ENCODE measurements at regions not wholly inside any gene's neighbourhood (a gene's known extent, or its start where the extent isn't known, plus 50 kb on each side); places are given as distances from the start of the nearest gene placed in this dataset.

- no peak for TF ChIP-seq CTCF (IDR thresholded peaks at IDR 0.05; ENCODE audit: unreplicated experiment)
- no peak for DNase-seq (ENCODE audit: low spot score)
- Mint-ChIP-seq H3K27me3 (ENCODE audit: unreplicated experiment) (peaks cover 6% of the 10 kb centered on the region), H3K4me1 (ENCODE audit: unreplicated experiment) (peaks cover 16% of the 10 kb centered on the region), H3K4me3 (ENCODE audit: unreplicated experiment) (no peak overlapping the region), H3K9me3 (ENCODE audit: unreplicated experiment) (no peaks in the 10 kb centered on the region), H3K36me3 (ENCODE audit: low read depth, unreplicated experiment) (no peaks in the 10 kb centered on the region), H3K27ac (ENCODE audit: unreplicated experiment) (no peak overlapping the region)
Observed at GRCh38 chr10:110444004-110444337, 53.7 kb upstream of the DUSP5 start.

GRCh38 chr10:110445871-110446270 lies 51.8 kb upstream of the DUSP5 start:
- H3K27me3 Mint-ChIP-seq (ENCODE audit: unreplicated experiment) = peaks cover 6% of the 10 kb centered on the region
- TF ChIP-seq CTCF (IDR thresholded peaks at IDR 0.05; ENCODE audit: unreplicated experiment) = no peak
- H3K4me1 Mint-ChIP-seq (ENCODE audit: unreplicated experiment) = peaks cover 20% of the 10 kb centered on the region
- DNase-seq (ENCODE audit: low spot score) = no peak
- no peaks in the 10 kb centered on the region for H3K36me3 Mint-ChIP-seq (ENCODE audit: low read depth, unreplicated experiment)
- peak overlapping the region; percentile 41 for H3K27ac Mint-ChIP-seq (ENCODE audit: unreplicated experiment)
- H3K4me3 Mint-ChIP-seq (ENCODE audit: unreplicated experiment) = no peak overlapping the region
- H3K9me3 Mint-ChIP-seq (ENCODE audit: unreplicated experiment) = no peaks in the 10 kb centered on the region

GRCh38 chr10:110446277-110446676 lies 51.4 kb upstream of the DUSP5 start:
- DNase-seq (ENCODE audit: low spot score) = no peak
- H3K27me3 Mint-ChIP-seq (ENCODE audit: unreplicated experiment) = peaks cover 6% of the 10 kb centered on the region
- H3K36me3 Mint-ChIP-seq (ENCODE audit: low read depth, unreplicated experiment) = no peaks in the 10 kb centered on the region
- no peaks in the 10 kb centered on the region for H3K9me3 Mint-ChIP-seq (ENCODE audit: unreplicated experiment)
- TF ChIP-seq CTCF (IDR thresholded peaks at IDR 0.05; ENCODE audit: unreplicated experiment) = no peak
- H3K27ac Mint-ChIP-seq (ENCODE audit: unreplicated experiment) = no peak overlapping the region
- peaks cover 21% of the 10 kb centered on the region for H3K4me1 Mint-ChIP-seq (ENCODE audit: unreplicated experiment)
- no peak overlapping the region for H3K4me3 Mint-ChIP-seq (ENCODE audit: unreplicated experiment)

- Mint-ChIP-seq H3K9me3 (ENCODE audit: unreplicated experiment) (no peaks in the 10 kb centered on the region), H3K36me3 (ENCODE audit: low read depth, unreplicated experiment) (no peaks in the 10 kb centered on the region), H3K27me3 (ENCODE audit: unreplicated experiment) (peaks cover 6% of the 10 kb centered on the region), H3K4me3 (ENCODE audit: unreplicated experiment) (no peak overlapping the region), H3K27ac (ENCODE audit: unreplicated experiment) (no peak overlapping the region), H3K4me1 (ENCODE audit: unreplicated experiment) (peaks cover 21% of the 10 kb centered on the region)
- DNase-seq (ENCODE audit: low spot score) = no peak
- no peak for TF ChIP-seq CTCF (IDR thresholded peaks at IDR 0.05; ENCODE audit: unreplicated experiment)
Observed at GRCh38 chr10:110446954-110447608, 50.6 kb upstream of the DUSP5 start.

GRCh38 chr10:110447886-110448285 lies 49.8 kb upstream of the DUSP5 start:
- no peak for TF ChIP-seq CTCF (IDR thresholded peaks at IDR 0.05; ENCODE audit: unreplicated experiment)
- H3K27ac Mint-ChIP-seq (ENCODE audit: unreplicated experiment) = no peak overlapping the region
- no peak for DNase-seq (ENCODE audit: low spot score)
- H3K36me3 Mint-ChIP-seq (ENCODE audit: low read depth, unreplicated experiment) = no peaks in the 10 kb centered on the region
- peaks cover 6% of the 10 kb centered on the region for H3K27me3 Mint-ChIP-seq (ENCODE audit: unreplicated experiment)
- no peaks in the 10 kb centered on the region for H3K9me3 Mint-ChIP-seq (ENCODE audit: unreplicated experiment)
- peaks cover 21% of the 10 kb centered on the region for H3K4me1 Mint-ChIP-seq (ENCODE audit: unreplicated experiment)
- H3K4me3 Mint-ChIP-seq (ENCODE audit: unreplicated experiment) = no peak overlapping the region
